ENCODE measurements at regions not wholly inside any gene's neighbourhood (a gene's known extent, or its start where the extent isn't known, plus 50 kb on each side); places are given as distances from the start of the nearest gene placed in this dataset.
"Not testable (repeated sequence)": the region's sequence is repeated elsewhere in the genome, so short reads cannot be mapped to it uniquely, and the experiment has no call there.

DNA sequence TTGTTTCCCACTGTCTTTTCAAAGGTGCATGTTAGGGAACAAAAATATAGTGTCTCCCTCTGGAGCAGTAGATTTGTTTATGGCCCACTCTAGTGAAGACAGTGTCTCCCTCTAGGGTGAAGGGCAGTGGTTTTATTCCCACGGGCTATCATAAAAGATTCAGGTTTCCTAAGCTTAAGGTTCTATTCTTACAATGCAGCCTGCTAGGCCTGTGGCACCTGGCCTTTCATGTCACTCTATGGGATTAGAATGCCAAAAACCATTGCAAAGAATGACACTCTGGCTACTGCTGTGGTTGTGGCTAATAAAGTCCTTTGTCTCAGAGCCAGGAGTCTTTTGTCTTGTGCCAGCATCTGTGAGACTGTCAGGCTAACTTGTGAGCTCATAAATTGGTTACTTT lies 92.6 kb upstream of the GPR39 start:
- TF ChIP-seq, protein P1, sequence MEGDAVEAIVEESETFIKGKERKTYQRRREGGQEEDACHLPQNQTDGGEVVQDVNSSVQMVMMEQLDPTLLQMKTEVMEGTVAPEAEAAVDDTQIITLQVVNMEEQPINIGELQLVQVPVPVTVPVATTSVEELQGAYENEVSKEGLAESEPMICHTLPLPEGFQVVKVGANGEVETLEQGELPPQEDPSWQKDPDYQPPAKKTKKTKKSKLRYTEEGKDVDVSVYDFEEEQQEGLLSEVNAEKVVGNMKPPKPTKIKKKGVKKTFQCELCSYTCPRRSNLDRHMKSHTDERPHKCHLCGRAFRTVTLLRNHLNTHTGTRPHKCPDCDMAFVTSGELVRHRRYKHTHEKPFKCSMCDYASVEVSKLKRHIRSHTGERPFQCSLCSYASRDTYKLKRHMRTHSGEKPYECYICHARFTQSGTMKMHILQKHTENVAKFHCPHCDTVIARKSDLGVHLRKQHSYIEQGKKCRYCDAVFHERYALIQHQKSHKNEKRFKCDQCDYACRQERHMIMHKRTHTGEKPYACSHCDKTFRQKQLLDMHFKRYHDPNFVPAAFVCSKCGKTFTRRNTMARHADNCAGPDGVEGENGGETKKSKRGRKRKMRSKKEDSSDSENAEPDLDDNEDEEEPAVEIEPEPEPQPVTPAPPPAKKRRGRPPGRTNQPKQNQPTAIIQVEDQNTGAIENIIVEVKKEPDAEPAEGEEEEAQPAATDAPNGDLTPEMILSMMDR (IDR thresholded peaks at IDR 0.05; ENCODE audit: insufficient read depth, low read length): not testable (repeated sequence)
- not testable (repeated sequence) for TF ChIP-seq POLR2AphosphoS5, GABPA (IDR thresholded peaks at IDR 0.05; ENCODE audit: low read depth)
- TF ChIP-seq, protein P2, sequence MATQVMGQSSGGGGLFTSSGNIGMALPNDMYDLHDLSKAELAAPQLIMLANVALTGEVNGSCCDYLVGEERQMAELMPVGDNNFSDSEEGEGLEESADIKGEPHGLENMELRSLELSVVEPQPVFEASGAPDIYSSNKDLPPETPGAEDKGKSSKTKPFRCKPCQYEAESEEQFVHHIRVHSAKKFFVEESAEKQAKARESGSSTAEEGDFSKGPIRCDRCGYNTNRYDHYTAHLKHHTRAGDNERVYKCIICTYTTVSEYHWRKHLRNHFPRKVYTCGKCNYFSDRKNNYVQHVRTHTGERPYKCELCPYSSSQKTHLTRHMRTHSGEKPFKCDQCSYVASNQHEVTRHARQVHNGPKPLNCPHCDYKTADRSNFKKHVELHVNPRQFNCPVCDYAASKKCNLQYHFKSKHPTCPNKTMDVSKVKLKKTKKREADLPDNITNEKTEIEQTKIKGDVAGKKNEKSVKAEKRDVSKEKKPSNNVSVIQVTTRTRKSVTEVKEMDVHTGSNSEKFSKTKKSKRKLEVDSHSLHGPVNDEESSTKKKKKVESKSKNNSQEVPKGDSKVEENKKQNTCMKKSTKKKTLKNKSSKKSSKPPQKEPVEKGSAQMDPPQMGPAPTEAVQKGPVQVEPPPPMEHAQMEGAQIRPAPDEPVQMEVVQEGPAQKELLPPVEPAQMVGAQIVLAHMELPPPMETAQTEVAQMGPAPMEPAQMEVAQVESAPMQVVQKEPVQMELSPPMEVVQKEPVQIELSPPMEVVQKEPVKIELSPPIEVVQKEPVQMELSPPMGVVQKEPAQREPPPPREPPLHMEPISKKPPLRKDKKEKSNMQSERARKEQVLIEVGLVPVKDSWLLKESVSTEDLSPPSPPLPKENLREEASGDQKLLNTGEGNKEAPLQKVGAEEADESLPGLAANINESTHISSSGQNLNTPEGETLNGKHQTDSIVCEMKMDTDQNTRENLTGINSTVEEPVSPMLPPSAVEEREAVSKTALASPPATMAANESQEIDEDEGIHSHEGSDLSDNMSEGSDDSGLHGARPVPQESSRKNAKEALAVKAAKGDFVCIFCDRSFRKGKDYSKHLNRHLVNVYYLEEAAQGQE (IDR thresholded peaks at IDR 0.05; ENCODE audit: insufficient replicate concordance, low read depth): not testable (repeated sequence)

Measured in HL-60 (cell line).